GM21423 (cell line): ENCODE measurements at regions not wholly inside any gene's neighbourhood (a gene's known extent, or its start where the extent isn't known, plus 50 kb on each side); places are given as distances from the start of the nearest gene placed in this dataset.

Experiments
- ATAC-seq: cut with Tn5 transposase; IDR thresholded peaks from one replicate; pipeline ENCODE4 v1.9.1; 2021; ENCODE audit warnings: mild to moderate bottlenecking, moderate library complexity; ENCODE audit not compliant: unreplicated experiment

GRCh38 chr1:62978741-62979140 lies 194.8 kb downstream of the ATG4C start:
- no peak for ATAC-seq

GRCh38 chr1:62981434-62981833 lies 197.5 kb downstream of the ATG4C start:
- no peak for ATAC-seq

- ATAC-seq: no peak
These were observed 204.9 kb downstream of the ATG4C start for GRCh38 chr1:62988867-62989266.

GRCh38 chr1:62989497-62989896 lies 205.6 kb downstream of the ATG4C start:
- no peak for ATAC-seq

- ATAC-seq: no peak
These were observed 207.2 kb downstream of the ATG4C start for GRCh38 chr1:62991152-62991551.

- no peak for ATAC-seq
These were observed 209.9 kb downstream of the ATG4C start for GRCh38 chr1:62993844-62994243.

- ATAC-seq: no peak
These were observed 211.2 kb downstream of the ATG4C start for GRCh38 chr1:62995173-62995572.

- ATAC-seq: no peak
These were observed 214.0 kb downstream of the ATG4C start for GRCh38 chr1:62997884-62998283.

GRCh38 chr1:62998845-62999649 lies 215.1 kb downstream of the ATG4C start:
- ATAC-seq: no peak

- ATAC-seq: no peak
These were observed 216.6 kb downstream of the ATG4C start for GRCh38 chr1:63000508-63000907.

- no peak for ATAC-seq
These were observed 220.9 kb downstream of the ATG4C start for GRCh38 chr1:63004868-63005267.

GRCh38 chr1:63005812-63006211 lies 221.9 kb downstream of the ATG4C start:
- ATAC-seq: no peak

GRCh38 chr1:63009421-63009820 lies 225.5 kb downstream of the ATG4C start:
- ATAC-seq: no peak

GRCh38 chr1:63010913-63011660 lies 227.2 kb downstream of the ATG4C start:
- ATAC-seq: no peak

- no peak for ATAC-seq
These were observed 228.4 kb downstream of the ATG4C start for GRCh38 chr1:63012339-63012738.

GRCh38 chr1:63014267-63014666 lies 230.3 kb downstream of the ATG4C start:
- no peak for ATAC-seq

GRCh38 chr1:63022319-63022718 lies 238.4 kb downstream of the ATG4C start:
- no peak for ATAC-seq

GRCh38 chr1:63023171-63023570 lies 239.2 kb downstream of the ATG4C start:
- ATAC-seq: no peak

- ATAC-seq: no peak
These were observed 239.7 kb downstream of the ATG4C start for GRCh38 chr1:63023637-63024036.

- ATAC-seq: no peak
These were observed 240.2 kb downstream of the ATG4C start for GRCh38 chr1:63024132-63024531.

GRCh38 chr1:63027176-63027575 lies 243.2 kb downstream of the ATG4C start:
- ATAC-seq: no peak

GRCh38 chr1:63032171-63032570 lies 248.2 kb downstream of the ATG4C start:
- no peak for ATAC-seq
